IMR-90 (cell line): ENCODE measurements at regions not wholly inside any gene's neighbourhood (a gene's known extent, or its start where the extent isn't known, plus 50 kb on each side); places are given as distances from the start of the nearest gene placed in this dataset.

ENCODE experiments used
- BHLHE40 ChIP-seq: fragments of 150-350 bp; IDR thresholded peaks from 2 replicates; pipeline ENCODE4 v1.6.1; 2016; ENCODE audit warnings: mild to moderate bottlenecking, low read depth, low read length
- CEBPB ChIP-seq: IDR thresholded peaks from 2 replicates; pipeline ENCODE4 v1.6.1; 2012; ENCODE audit warnings: low read depth, low read length, improper control_type of control experiment
- MXI1 ChIP-seq: IDR thresholded peaks from 2 replicates; pipeline ENCODE4 v1.6.1; 2012; ENCODE audit warnings: low read depth, mild to moderate bottlenecking, low read length, moderate library complexity, borderline replicate concordance
- RAD21 ChIP-seq: IDR thresholded peaks from 2 replicates; pipeline ENCODE4 v1.6.1; 2012; ENCODE audit warnings: low read length, improper control_type of control experiment
- SMC3 ChIP-seq: fragments of 150-350 bp; IDR thresholded peaks from 2 replicates; pipeline ENCODE4 v1.6.1; 2016; ENCODE audit warnings: low read depth, mild to moderate bottlenecking, antibody characterized with exemption, low read length, moderate library complexity
- TF ChIP-seq, protein P1 (sequence below): conservative IDR thresholded peaks from 2 replicates; pipeline ENCODE4 v1.5.1; 2012; ENCODE audit warnings: mild to moderate bottlenecking, low read depth, low read length, improper control_type of control experiment
- TF ChIP-seq, protein P2 (sequence below): fragments of 150-350 bp; IDR thresholded peaks from 2 replicates; pipeline ENCODE4 v1.6.1; 2016; ENCODE audit warnings: low read depth, mild to moderate bottlenecking, low read length, moderate library complexity, borderline replicate concordance

DNA sequence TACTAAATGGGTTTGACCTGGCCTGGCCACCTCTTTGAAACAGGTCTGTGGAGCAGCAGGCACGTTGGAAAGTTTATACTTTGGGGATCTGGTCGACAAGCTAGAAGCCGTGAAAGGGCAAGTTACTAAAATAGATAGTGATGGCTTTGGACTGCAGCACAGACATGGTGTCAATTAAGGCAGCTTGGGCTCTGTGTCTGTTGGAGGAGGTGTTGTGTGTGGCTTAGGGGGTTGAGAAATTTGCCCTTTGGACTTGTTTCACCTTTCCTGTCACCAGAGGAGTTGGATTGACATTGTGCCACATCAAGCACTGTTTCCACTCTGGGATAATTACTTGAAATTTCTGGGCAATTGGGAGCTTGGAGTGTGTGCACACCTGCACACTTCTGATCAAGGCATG is 251.8 kb upstream of the MKI67 start:
- TF ChIP-seq, protein P1, sequence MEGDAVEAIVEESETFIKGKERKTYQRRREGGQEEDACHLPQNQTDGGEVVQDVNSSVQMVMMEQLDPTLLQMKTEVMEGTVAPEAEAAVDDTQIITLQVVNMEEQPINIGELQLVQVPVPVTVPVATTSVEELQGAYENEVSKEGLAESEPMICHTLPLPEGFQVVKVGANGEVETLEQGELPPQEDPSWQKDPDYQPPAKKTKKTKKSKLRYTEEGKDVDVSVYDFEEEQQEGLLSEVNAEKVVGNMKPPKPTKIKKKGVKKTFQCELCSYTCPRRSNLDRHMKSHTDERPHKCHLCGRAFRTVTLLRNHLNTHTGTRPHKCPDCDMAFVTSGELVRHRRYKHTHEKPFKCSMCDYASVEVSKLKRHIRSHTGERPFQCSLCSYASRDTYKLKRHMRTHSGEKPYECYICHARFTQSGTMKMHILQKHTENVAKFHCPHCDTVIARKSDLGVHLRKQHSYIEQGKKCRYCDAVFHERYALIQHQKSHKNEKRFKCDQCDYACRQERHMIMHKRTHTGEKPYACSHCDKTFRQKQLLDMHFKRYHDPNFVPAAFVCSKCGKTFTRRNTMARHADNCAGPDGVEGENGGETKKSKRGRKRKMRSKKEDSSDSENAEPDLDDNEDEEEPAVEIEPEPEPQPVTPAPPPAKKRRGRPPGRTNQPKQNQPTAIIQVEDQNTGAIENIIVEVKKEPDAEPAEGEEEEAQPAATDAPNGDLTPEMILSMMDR: no peak
- TF ChIP-seq CEBPB (no peak), RAD21 (no peak), BHLHE40 (no peak), MXI1 (no peak), SMC3 (no peak)
- TF ChIP-seq, protein P2, sequence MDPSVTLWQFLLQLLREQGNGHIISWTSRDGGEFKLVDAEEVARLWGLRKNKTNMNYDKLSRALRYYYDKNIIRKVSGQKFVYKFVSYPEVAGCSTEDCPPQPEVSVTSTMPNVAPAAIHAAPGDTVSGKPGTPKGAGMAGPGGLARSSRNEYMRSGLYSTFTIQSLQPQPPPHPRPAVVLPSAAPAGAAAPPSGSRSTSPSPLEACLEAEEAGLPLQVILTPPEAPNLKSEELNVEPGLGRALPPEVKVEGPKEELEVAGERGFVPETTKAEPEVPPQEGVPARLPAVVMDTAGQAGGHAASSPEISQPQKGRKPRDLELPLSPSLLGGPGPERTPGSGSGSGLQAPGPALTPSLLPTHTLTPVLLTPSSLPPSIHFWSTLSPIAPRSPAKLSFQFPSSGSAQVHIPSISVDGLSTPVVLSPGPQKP: no peak
